ENCODE measurements at regions not wholly inside any gene's neighbourhood (a gene's known extent, or its start where the extent isn't known, plus 50 kb on each side); places are given as distances from the start of the nearest gene placed in this dataset.
"Not testable (repeated sequence)": the region's sequence is repeated elsewhere in the genome, so short reads cannot be mapped to it uniquely, and the experiment has no call there.

GRCh38 chr17:21770466-21771446, 78.4 kb downstream of the KCNJ18 start:
- DNase-seq; H3K36me3 ChIP-seq (ENCODE audit: low read depth, missing control alignments); intact Hi-C loops (cut with DNase I; ENCODE audit: low total_unique reads); H3K4me1 ChIP-seq; H3K27me3 ChIP-seq; H3K27ac ChIP-seq; H3K9me3 ChIP-seq: not testable (repeated sequence)
- 40% methylated on average over 16 of the region's 70 CpGs; no CpG with 5 or more reads in 1 of the 2 donors for WGBS, 2 donors
- peak overlapping the region in 1 of 2 donors; percentile 29 for H3K4me3 ChIP-seq

GRCh38 chr17:21772321-21772720, 80.0 kb downstream of the KCNJ18 start:
- 42 to 72% methylated on average over 2 to 4 of the region's 4 CpGs for WGBS, 2 donors
- H3K27ac ChIP-seq: no peak overlapping the region
- H3K4me3 ChIP-seq: no peak overlapping the region
- no peak for DNase-seq
- no peaks in the 10 kb centered on the region for H3K27me3 ChIP-seq
- no peaks in the 10 kb centered on the region for H3K9me3 ChIP-seq
- no peaks in the 10 kb centered on the region for H3K4me1 ChIP-seq
- intact Hi-C loops (cut with DNase I; ENCODE audit: low total_unique reads): no loop called here
- TF ChIP-seq, protein P1, sequence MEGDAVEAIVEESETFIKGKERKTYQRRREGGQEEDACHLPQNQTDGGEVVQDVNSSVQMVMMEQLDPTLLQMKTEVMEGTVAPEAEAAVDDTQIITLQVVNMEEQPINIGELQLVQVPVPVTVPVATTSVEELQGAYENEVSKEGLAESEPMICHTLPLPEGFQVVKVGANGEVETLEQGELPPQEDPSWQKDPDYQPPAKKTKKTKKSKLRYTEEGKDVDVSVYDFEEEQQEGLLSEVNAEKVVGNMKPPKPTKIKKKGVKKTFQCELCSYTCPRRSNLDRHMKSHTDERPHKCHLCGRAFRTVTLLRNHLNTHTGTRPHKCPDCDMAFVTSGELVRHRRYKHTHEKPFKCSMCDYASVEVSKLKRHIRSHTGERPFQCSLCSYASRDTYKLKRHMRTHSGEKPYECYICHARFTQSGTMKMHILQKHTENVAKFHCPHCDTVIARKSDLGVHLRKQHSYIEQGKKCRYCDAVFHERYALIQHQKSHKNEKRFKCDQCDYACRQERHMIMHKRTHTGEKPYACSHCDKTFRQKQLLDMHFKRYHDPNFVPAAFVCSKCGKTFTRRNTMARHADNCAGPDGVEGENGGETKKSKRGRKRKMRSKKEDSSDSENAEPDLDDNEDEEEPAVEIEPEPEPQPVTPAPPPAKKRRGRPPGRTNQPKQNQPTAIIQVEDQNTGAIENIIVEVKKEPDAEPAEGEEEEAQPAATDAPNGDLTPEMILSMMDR (IDR thresholded peaks at IDR 0.05): no peak
- no peak for TF ChIP-seq POLR2A (IDR thresholded peaks at IDR 0.05)
- no peaks in the 10 kb centered on the region for H3K36me3 ChIP-seq (ENCODE audit: low read depth, missing control alignments)

DNA sequence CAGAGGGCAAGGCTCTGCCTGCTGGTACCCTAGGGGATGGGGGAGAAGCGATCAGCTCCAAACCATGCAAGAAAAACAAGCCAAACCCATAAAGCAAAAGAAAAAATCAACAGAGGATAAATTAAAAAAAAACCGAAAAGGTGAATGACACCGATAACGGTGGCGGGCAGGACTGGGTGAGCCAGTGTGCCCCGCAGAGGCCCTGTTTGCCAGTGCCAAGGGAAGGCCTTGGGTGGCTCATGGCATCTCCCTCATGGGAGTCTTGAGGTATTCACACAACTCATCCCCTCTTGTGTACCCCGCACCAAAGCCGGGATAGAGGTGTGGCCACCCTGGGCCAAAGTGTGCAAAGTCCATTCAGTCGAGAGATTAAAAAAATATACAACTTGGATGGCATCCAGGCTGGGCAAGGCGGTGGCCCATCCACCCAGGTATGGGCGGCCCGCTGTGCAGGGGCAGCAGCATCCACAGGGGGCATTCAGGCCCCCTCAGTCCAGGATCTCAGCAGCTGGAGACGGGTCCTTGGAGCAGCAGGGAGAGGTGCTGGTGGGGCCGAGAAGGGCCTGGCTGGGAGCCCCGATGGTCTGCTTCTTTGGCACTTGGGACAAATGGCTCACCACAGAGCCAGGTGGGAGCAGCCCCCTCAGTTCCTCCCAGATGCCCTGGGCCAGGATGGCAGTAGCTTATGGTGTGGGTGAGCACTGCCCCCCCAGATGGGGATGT, 80.8 kb downstream of the KCNJ18 start:
- 85 to 88% methylated on average over 9 to 15 of the region's 15 CpGs for WGBS, 2 donors
- H3K27me3 ChIP-seq; H3K9me3 ChIP-seq; H3K36me3 ChIP-seq (ENCODE audit: low read depth, missing control alignments); H3K4me3 ChIP-seq; DNase-seq; H3K4me1 ChIP-seq; H3K27ac ChIP-seq; intact Hi-C loops (cut with DNase I; ENCODE audit: low total_unique reads): not testable (repeated sequence)

DNA sequence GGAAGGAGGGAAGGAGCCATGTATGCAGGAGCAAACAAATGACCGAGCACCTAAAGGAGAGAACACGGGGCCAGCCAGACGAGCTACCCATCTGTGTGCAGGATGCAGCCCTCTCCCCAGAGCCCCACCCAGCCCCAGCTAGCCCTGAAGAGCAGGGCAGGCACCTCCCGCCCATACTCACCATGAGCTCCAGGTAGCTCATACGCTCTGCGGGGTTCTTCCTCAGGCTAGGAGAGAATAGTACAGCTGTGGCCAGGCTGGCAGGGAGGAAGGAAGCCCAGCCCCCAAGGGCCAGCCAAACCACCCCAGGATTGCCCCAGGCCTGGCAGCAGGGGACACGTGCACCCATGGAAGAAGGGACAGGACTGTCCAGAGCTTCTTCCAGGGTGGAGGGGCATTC, 81.9 kb downstream of the KCNJ18 start:
- Histone ChIP-seq H3K4me3 (no peak overlapping the region), H3K27me3 (no peaks in the 10 kb centered on the region), H3K27ac (no peak overlapping the region), H3K9me3 (no peaks in the 10 kb centered on the region), H3K36me3 (ENCODE audit: low read depth, missing control alignments) (no peaks in the 10 kb centered on the region), H3K4me1 (no peaks in the 10 kb centered on the region)
- intact Hi-C loops (cut with DNase I; ENCODE audit: low total_unique reads): no loop called here
- 85% methylated on average over 7 of the region's 7 CpGs; no CpG with 5 or more reads in 1 of the 2 donors for WGBS, 2 donors
- no peak for DNase-seq
- TF ChIP-seq, protein P1 (IDR thresholded peaks at IDR 0.05): no peak
- no peak for TF ChIP-seq POLR2A (IDR thresholded peaks at IDR 0.05)

DNA sequence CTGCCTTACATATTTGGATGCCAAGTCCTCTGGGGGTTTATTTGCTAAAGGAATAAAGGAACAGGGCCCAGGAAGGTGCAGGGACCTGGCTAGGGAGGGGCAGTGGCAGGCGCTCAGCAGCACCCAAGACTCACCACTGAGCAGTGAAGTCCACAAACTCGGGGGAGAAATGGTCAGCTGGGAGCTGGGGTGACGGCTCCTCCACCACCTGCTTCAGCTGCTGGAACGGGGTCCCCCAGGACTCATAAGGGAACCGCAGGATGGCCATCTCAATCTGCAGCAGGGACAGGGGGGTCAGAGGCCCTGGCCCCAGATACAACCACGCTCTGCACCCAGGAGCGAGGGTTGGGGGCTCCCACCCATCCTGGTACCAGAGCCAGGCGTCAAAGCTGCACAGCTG, 83.2 kb downstream of the KCNJ18 start:
- H3K4me3 ChIP-seq; intact Hi-C loops (cut with DNase I; ENCODE audit: low total_unique reads); H3K9me3 ChIP-seq; H3K36me3 ChIP-seq (ENCODE audit: low read depth, missing control alignments); H3K27me3 ChIP-seq; H3K27ac ChIP-seq; DNase-seq; H3K4me1 ChIP-seq: not testable (repeated sequence)
- WGBS, 2 donors: 68 to 72% methylated on average over 4 to 8 of the region's 8 CpGs

DNA sequence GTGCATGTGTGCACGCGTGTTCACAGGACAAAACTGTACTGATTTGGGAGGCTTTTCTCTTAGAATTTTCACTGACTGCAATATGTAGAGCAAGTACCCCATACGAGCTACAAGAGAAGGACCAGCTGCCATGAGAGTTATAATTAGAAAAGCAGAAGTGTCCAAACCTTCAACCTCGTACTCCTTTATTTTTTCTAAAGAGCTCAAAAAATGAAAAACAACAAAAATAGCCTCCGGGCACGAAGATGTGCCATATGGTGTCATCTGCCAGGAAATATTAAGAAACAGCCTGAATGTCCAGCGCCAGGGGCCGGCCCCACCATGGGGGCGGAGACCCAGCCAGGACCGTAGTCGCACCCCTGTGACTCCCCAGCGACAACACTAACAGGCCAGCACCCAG, 84.6 kb downstream of the KCNJ18 start:
- H3K9me3 ChIP-seq; H3K27ac ChIP-seq; H3K36me3 ChIP-seq (ENCODE audit: low read depth, missing control alignments); DNase-seq; intact Hi-C loops (cut with DNase I; ENCODE audit: low total_unique reads); H3K4me1 ChIP-seq; H3K4me3 ChIP-seq; H3K27me3 ChIP-seq: not testable (repeated sequence)
- WGBS, 2 donors: 86 to 87% methylated on average over 12 of the region's 12 CpGs

GRCh38 chr17:21778866-21779265, 86.5 kb downstream of the KCNJ18 start:
- H3K4me1 ChIP-seq; H3K27ac ChIP-seq; H3K36me3 ChIP-seq (ENCODE audit: low read depth, missing control alignments); H3K4me3 ChIP-seq; H3K9me3 ChIP-seq; DNase-seq; H3K27me3 ChIP-seq; intact Hi-C loops (cut with DNase I; ENCODE audit: low total_unique reads): not testable (repeated sequence)
- WGBS, 2 donors: 72 to 76% methylated on average over 2 of the region's 2 CpGs

GRCh38 chr17:21780293-21780888, 88.1 kb downstream of the KCNJ18 start:
- H3K36me3 ChIP-seq (ENCODE audit: low read depth, missing control alignments); H3K4me1 ChIP-seq; intact Hi-C loops (cut with DNase I; ENCODE audit: low total_unique reads); H3K4me3 ChIP-seq; DNase-seq; H3K27me3 ChIP-seq; H3K27ac ChIP-seq; H3K9me3 ChIP-seq: not testable (repeated sequence)
- 58 to 69% methylated on average over 3 of the region's 8 CpGs for WGBS, 2 donors

GRCh38 chr17:21780919-21781665, 88.8 kb downstream of the KCNJ18 start:
- WGBS, 2 donors: 63 to 66% methylated on average over 5 of the region's 5 CpGs
- intact Hi-C loops (cut with DNase I; ENCODE audit: low total_unique reads): not testable (repeated sequence)

More at GRCh38 chr17:21780919-21781665, 88.8 kb downstream of the KCNJ18 start:
- H3K27ac ChIP-seq; H3K27me3 ChIP-seq; H3K9me3 ChIP-seq; DNase-seq; H3K36me3 ChIP-seq (ENCODE audit: low read depth, missing control alignments); H3K4me1 ChIP-seq; H3K4me3 ChIP-seq: not testable (repeated sequence)
